Fibroblast of skin of right quadriceps (primary cell): ENCODE measurements at regions not wholly inside any gene's neighbourhood (a gene's known extent, or its start where the extent isn't known, plus 50 kb on each side); places are given as distances from the start of the nearest gene placed in this dataset.

Source experiments
- DNase-seq: peaks from one replicate; pipeline ENCODE4 v3.0.0-alpha.2; 2013

- no peak for DNase-seq
Observed at GRCh38 chr22:49425356-49425755, 402.3 kb downstream of the BRD1 start.

- no peak for DNase-seq
Observed at GRCh38 chr22:49424893-49425270, 402.8 kb downstream of the BRD1 start.

GRCh38 chr22:49423125-49423650, 404.5 kb downstream of the BRD1 start:
- DNase-seq = no peak

GRCh38 chr22:49422701-49423100, 405.0 kb downstream of the BRD1 start:
- DNase-seq = no peak

GRCh38 chr22:49420651-49421050, 407.0 kb downstream of the BRD1 start:
- no peak for DNase-seq

- DNase-seq = no peak
Observed at GRCh38 chr22:49419661-49420060, 408.0 kb downstream of the BRD1 start.

- no peak for DNase-seq
Observed at GRCh38 chr22:49418943-49419342, 408.7 kb downstream of the BRD1 start.

- no peak for DNase-seq
Observed at GRCh38 chr22:49418341-49418894, 409.3 kb downstream of the BRD1 start.

- no peak for DNase-seq
Observed at GRCh38 chr22:49417833-49418232, 409.8 kb downstream of the BRD1 start.

- DNase-seq = no peak
Observed at GRCh38 chr22:49417326-49417725, 410.3 kb downstream of the BRD1 start.

GRCh38 chr22:49415151-49415951, 412.3 kb downstream of the BRD1 start:
- no peak for DNase-seq

- no peak for DNase-seq
Observed at GRCh38 chr22:49413551-49413950, 414.1 kb downstream of the BRD1 start.

- DNase-seq = no peak
Observed at GRCh38 chr22:49413146-49413545, 414.5 kb downstream of the BRD1 start.

GRCh38 chr22:49412236-49412635, 415.4 kb downstream of the BRD1 start:
- no peak for DNase-seq

GRCh38 chr22:49411236-49411635, 416.4 kb downstream of the BRD1 start:
- DNase-seq = no peak

- no peak for DNase-seq
Observed at GRCh38 chr22:49408102-49408836, 419.4 kb downstream of the BRD1 start.

- DNase-seq = no peak
Observed at GRCh38 chr22:49406879-49407587, 420.6 kb downstream of the BRD1 start.

- no peak for DNase-seq
Observed at GRCh38 chr22:49406047-49406650, 421.5 kb downstream of the BRD1 start.

GRCh38 chr22:49405590-49405989, 422.1 kb downstream of the BRD1 start:
- DNase-seq = no peak

GRCh38 chr22:49404576-49405241, 423.0 kb downstream of the BRD1 start:
- DNase-seq = no peak

- no peak for DNase-seq
Observed at GRCh38 chr22:49404020-49404419, 423.7 kb downstream of the BRD1 start.

GRCh38 chr22:49403102-49403501, 424.6 kb downstream of the BRD1 start:
- DNase-seq = no peak
